Ishikawa (cell line): ENCODE measurements at regions not wholly inside any gene's neighbourhood (a gene's known extent, or its start where the extent isn't known, plus 50 kb on each side); places are given as distances from the start of the nearest gene placed in this dataset.

ENCODE experiments used
- CEBPB ChIP-seq: IDR thresholded peaks from 2 replicates; pipeline ENCODE4 v1.6.1; 2012
- CREB1 ChIP-seq: IDR thresholded peaks from 2 replicates; pipeline ENCODE4 v1.6.1; 2012; ENCODE audit warnings: low read depth
- EGR1 ChIP-seq: IDR thresholded peaks from 2 replicates; pipeline ENCODE4 v1.6.1; 2012
- EP300 ChIP-seq: IDR thresholded peaks from 2 replicates; pipeline ENCODE4 v1.6.1; 2012; ENCODE audit warnings: borderline replicate concordance
- FOXM1 ChIP-seq: IDR thresholded peaks from 2 replicates; pipeline ENCODE4 v1.6.1; 2012; ENCODE audit warnings: low read depth, borderline replicate concordance
- NFIC ChIP-seq: IDR thresholded peaks from 2 replicates; pipeline ENCODE4 v1.6.1; 2012
- RAD21 ChIP-seq: IDR thresholded peaks from 2 replicates; pipeline ENCODE4 v1.6.1; 2012; ENCODE audit warnings: low read depth
- TAF1 ChIP-seq: IDR thresholded peaks from 2 replicates; pipeline ENCODE4 v1.6.1; 2012; ENCODE audit warnings: low read depth, mild to moderate bottlenecking
- TCF12 ChIP-seq: IDR thresholded peaks from 2 replicates; pipeline ENCODE4 v1.6.1; 2012; ENCODE audit warnings: low read depth
- TEAD4 ChIP-seq: IDR thresholded peaks from 2 replicates; pipeline ENCODE4 v1.6.1; 2012
- YY1 ChIP-seq: IDR thresholded peaks from 2 replicates; pipeline ENCODE4 v1.6.1; 2012; ENCODE audit warnings: low read depth
- ZBTB7A ChIP-seq: IDR thresholded peaks from 2 replicates; pipeline ENCODE4 v1.6.1; 2012; ENCODE audit warnings: low read depth
- TF ChIP-seq, protein P1 (sequence below): IDR thresholded peaks from 2 replicates; pipeline ENCODE4 v1.6.1; 2012
- TF ChIP-seq, protein P2 (sequence below): IDR thresholded peaks from 2 replicates; pipeline ENCODE4 v1.6.1; 2012
- TF ChIP-seq, protein P3 (sequence below): IDR thresholded peaks from 2 replicates; pipeline ENCODE4 v1.6.1; 2012; ENCODE audit warnings: low read depth, mild to moderate bottlenecking

DNA sequence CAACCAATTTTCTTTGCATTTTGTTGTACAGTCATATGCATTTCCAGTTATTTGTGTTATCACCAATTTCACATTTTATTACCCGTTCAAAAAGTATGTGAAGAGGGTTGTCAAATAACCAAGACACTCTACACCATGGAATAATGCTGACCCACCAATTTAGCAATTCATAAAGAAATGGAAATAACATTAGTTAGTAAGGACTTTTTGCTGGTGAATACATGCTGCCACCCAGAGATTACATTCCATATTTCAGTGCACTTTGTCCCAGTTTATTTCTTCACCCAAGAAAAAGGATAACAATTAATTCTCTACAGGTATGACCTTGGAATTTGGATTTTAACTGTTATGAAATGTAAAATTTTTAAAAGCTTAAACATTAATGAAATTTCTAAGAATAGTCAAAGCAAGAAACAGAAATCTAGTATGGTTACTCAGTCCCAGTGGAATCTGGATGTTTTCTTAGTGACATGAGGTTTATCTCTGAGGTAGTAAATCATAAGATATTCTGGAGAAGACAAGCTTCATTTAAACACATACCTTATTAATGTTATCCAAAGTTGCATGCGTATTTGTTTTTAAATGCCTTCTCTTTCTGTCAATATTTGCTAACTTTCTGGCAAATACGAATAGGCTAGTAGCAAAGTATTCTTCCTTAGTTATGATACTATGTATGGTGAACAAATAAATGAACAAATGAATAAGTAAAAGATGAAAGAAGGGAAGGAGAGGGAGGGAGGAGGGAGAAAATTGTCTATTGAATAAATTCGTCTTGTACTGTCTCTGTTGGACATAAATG, 100.6 kb downstream of the CETN3 start:
- TF ChIP-seq EGR1 (no peak), TEAD4 (no peak), FOXM1 (no peak), RAD21 (no peak), YY1 (no peak), ZBTB7A (no peak), EP300 (no peak), TAF1 (no peak), CEBPB (no peak), CREB1 (no peak), TCF12 (no peak), NFIC (no peak)
- TF ChIP-seq, protein P1, sequence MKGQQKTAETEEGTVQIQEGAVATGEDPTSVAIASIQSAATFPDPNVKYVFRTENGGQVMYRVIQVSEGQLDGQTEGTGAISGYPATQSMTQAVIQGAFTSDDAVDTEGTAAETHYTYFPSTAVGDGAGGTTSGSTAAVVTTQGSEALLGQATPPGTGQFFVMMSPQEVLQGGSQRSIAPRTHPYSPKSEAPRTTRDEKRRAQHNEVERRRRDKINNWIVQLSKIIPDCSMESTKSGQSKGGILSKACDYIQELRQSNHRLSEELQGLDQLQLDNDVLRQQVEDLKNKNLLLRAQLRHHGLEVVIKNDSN: no peak
- TF ChIP-seq, protein P2, sequence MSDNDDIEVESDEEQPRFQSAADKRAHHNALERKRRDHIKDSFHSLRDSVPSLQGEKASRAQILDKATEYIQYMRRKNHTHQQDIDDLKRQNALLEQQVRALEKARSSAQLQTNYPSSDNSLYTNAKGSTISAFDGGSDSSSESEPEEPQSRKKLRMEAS: no peak
- TF ChIP-seq, protein P3, sequence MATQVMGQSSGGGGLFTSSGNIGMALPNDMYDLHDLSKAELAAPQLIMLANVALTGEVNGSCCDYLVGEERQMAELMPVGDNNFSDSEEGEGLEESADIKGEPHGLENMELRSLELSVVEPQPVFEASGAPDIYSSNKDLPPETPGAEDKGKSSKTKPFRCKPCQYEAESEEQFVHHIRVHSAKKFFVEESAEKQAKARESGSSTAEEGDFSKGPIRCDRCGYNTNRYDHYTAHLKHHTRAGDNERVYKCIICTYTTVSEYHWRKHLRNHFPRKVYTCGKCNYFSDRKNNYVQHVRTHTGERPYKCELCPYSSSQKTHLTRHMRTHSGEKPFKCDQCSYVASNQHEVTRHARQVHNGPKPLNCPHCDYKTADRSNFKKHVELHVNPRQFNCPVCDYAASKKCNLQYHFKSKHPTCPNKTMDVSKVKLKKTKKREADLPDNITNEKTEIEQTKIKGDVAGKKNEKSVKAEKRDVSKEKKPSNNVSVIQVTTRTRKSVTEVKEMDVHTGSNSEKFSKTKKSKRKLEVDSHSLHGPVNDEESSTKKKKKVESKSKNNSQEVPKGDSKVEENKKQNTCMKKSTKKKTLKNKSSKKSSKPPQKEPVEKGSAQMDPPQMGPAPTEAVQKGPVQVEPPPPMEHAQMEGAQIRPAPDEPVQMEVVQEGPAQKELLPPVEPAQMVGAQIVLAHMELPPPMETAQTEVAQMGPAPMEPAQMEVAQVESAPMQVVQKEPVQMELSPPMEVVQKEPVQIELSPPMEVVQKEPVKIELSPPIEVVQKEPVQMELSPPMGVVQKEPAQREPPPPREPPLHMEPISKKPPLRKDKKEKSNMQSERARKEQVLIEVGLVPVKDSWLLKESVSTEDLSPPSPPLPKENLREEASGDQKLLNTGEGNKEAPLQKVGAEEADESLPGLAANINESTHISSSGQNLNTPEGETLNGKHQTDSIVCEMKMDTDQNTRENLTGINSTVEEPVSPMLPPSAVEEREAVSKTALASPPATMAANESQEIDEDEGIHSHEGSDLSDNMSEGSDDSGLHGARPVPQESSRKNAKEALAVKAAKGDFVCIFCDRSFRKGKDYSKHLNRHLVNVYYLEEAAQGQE: no peak

DNA sequence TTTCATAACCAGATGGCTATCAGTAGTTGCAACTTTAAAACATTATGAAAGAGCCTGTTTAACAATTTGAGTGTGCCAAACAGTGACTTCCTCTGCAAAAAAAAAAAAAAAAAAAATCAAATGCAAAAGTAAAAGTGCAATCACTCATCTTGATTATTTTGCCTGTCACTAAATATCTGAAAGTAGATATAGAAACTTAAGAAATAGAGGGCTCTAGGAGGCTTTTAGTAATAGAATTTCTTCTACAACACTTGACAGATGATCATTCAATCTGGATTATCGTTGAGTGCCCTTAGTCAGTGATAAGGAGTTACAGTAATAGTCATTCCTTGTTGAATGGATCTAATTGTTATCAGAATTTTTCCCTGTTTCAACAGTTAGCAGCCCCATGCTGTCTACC, 101.8 kb downstream of the CETN3 start:
- TF ChIP-seq NFIC (no peak), TCF12 (no peak), RAD21 (no peak), YY1 (no peak), TEAD4 (no peak), FOXM1 (no peak), TAF1 (no peak), CEBPB (no peak)
- TF ChIP-seq, protein P1: no peak

DNA sequence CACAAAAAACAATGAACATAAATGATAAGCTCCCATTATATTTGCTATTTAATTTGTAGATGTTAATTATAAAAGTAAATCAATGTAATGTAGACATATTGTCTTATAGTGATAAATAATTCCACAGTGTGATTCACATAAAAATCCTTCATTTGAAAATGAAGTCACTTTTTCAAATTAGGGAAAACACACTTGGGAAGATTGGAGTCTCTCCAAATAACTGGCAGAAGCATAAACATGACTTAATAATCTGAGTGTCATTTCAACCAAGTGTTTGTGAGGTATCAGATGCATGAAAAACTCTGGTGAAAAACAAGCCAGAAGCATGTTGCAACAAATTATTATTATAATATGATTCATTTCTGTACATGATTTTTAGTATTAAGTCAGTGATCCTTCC, 102.2 kb downstream of the CETN3 start:
- TF ChIP-seq TEAD4: no peak
- no peak for TF ChIP-seq CREB1
- TF ChIP-seq ZBTB7A: no peak
- no peak for TF ChIP-seq TCF12
- TF ChIP-seq, protein P1: no peak
- no peak for TF ChIP-seq EP300
- no peak for TF ChIP-seq CEBPB
- no peak for TF ChIP-seq YY1
- TF ChIP-seq TAF1: no peak
- no peak for TF ChIP-seq FOXM1
- TF ChIP-seq, protein P3: no peak
- TF ChIP-seq, protein P2: no peak
- TF ChIP-seq RAD21: no peak
- TF ChIP-seq NFIC: no peak
- no peak for TF ChIP-seq EGR1

DNA sequence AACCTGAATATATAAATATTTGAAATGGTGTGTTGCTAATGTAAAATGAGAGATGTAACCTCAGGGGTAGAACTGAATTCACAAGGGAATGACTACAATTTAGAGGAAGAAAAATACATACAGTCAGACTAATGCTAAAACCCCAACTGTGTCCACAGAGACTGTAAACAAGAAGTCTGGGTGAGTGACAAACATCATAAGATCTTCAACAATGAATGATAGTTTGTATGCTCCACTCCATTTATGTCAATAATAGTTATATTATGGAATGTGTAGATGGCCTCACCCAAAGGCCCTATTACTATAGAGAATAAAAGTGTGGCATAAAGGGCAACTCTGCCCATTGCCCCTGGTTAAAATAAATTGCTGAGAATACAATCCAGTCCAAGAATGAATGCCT, 102.9 kb downstream of the CETN3 start:
- TF ChIP-seq, protein P1: no peak
- TF ChIP-seq EGR1: no peak
- TF ChIP-seq, protein P3: no peak
- TF ChIP-seq EP300: no peak
- no peak for TF ChIP-seq FOXM1
- TF ChIP-seq, protein P2: no peak
- no peak for TF ChIP-seq TAF1
- no peak for TF ChIP-seq YY1
- TF ChIP-seq CEBPB: no peak
- TF ChIP-seq RAD21: no peak
- TF ChIP-seq NFIC: no peak
